ENCODE measurements at regions not wholly inside any gene's neighbourhood (a gene's known extent, or its start where the extent isn't known, plus 50 kb on each side); places are given as distances from the start of the nearest gene placed in this dataset.

DNA sequence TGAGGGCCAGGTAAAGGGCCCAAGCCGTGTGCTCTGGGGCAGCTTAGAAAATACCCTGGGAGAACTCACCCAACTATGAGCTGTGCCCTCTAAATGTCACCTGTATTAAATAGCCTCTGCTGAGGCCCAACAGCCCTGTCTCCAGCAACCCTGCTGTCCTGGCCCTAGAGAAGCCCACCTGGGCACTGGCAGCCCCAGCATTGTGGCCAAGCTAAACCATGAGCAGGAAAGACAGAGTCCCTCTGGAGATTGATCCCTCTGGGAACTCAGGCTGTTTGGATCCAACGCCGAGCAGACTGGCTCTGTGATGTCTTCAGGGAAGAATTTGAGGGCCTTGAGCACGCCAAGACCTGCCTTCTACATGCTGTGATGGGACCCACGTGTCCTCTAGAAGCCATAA lies 126.5 kb downstream of the TTC32 start:
- Histone ChIP-seq H3K36me3 (replicated peaks in 1 of 2) (no peaks in the 10 kb centered on the region), H3K4me1 (replicated peaks in 1 of 2) (no peaks in the 10 kb centered on the region), H3K27ac (no peak overlapping the region), H3K4me3 (no peak overlapping the region), H3K9me3 (replicated peaks in 1 of 3) (no peaks in the 10 kb centered on the region), H3K27me3 (no peaks in the 10 kb centered on the region)
- 81 to 90% (median 87%) methylated on average over 5 of the region's 5 CpGs for WGBS, 4 donors
- TF ChIP-seq POLR2A (IDR thresholded peaks at IDR 0.05) = no peak
- TF ChIP-seq, protein P1, sequence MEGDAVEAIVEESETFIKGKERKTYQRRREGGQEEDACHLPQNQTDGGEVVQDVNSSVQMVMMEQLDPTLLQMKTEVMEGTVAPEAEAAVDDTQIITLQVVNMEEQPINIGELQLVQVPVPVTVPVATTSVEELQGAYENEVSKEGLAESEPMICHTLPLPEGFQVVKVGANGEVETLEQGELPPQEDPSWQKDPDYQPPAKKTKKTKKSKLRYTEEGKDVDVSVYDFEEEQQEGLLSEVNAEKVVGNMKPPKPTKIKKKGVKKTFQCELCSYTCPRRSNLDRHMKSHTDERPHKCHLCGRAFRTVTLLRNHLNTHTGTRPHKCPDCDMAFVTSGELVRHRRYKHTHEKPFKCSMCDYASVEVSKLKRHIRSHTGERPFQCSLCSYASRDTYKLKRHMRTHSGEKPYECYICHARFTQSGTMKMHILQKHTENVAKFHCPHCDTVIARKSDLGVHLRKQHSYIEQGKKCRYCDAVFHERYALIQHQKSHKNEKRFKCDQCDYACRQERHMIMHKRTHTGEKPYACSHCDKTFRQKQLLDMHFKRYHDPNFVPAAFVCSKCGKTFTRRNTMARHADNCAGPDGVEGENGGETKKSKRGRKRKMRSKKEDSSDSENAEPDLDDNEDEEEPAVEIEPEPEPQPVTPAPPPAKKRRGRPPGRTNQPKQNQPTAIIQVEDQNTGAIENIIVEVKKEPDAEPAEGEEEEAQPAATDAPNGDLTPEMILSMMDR (IDR thresholded peaks at IDR 0.05) = no peak
- intact Hi-C loops (cut with DNase I) = no loop called here
- DNase-seq = no peak

DNA sequence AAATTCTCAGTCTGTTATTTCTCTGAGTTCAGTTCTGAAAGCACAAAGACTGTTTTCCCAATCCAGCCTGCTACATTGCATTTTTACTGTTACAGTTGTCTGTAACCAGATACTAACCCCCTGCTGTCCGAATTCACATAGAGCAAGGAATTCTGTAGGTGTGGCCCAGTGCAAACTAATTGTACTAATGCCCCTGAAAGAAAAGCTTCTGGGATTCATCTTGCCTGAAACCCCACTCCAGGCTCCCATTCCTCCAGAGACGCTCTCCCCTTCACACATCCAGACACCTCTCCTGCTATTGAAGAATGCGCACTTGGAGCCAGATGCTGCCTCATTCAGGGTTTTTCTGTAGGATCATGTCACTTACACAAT lies 127.0 kb downstream of the TTC32 start:
- no peaks in the 10 kb centered on the region for H3K36me3 ChIP-seq (replicated peaks in 1 of 2)
- no peaks in the 10 kb centered on the region for H3K4me1 ChIP-seq (replicated peaks in 1 of 2)
- no peaks in the 10 kb centered on the region for H3K27me3 ChIP-seq
- H3K4me3 ChIP-seq = no peak overlapping the region
- WGBS, 4 donors = 84 to 89% (median 86%) methylated on average over 3 of the region's 3 CpGs
- no peak overlapping the region for H3K27ac ChIP-seq
- H3K9me3 ChIP-seq (replicated peaks in 1 of 3) = no peaks in the 10 kb centered on the region
- intact Hi-C loops (cut with DNase I) = no loop called here
- TF ChIP-seq, protein P1 (IDR thresholded peaks at IDR 0.05) = no peak
- no peak for TF ChIP-seq POLR2A (IDR thresholded peaks at IDR 0.05)
- no peak for DNase-seq

DNA sequence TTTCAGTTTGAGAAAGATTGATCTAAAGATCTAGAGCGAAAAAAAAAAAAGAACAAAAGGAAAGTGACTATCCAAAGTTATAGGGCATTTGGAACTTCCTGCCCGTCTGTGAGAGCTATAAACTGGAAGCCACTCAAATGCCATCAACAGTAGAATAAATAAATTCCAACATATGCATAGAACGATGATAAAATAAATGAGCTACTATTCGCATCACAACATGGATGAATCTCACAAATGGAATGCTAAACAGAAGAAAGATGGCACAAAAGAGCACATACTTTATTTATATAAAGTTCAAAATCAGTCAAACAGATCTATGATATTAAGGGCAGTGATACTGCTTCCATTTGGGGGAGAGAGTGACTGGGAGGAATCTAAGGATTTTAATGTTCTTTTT lies 128.8 kb downstream of the TTC32 start:
- WGBS, 4 donors = 78 to 91% (median 87%) methylated on average over 4 of the region's 4 CpGs
- Histone ChIP-seq H3K27me3 (no peaks in the 10 kb centered on the region), H3K4me1 (replicated peaks in 1 of 2) (no peaks in the 10 kb centered on the region), H3K9me3 (replicated peaks in 1 of 3) (no peaks in the 10 kb centered on the region), H3K36me3 (replicated peaks in 1 of 2) (no peaks in the 10 kb centered on the region), H3K27ac (no peak overlapping the region), H3K4me3 (no peak overlapping the region)
- DNase-seq = no peak
- TF ChIP-seq, protein P1 (IDR thresholded peaks at IDR 0.05) = no peak
- TF ChIP-seq POLR2A (IDR thresholded peaks at IDR 0.05) = no peak
- intact Hi-C loops (cut with DNase I) = no loop called here

DNA sequence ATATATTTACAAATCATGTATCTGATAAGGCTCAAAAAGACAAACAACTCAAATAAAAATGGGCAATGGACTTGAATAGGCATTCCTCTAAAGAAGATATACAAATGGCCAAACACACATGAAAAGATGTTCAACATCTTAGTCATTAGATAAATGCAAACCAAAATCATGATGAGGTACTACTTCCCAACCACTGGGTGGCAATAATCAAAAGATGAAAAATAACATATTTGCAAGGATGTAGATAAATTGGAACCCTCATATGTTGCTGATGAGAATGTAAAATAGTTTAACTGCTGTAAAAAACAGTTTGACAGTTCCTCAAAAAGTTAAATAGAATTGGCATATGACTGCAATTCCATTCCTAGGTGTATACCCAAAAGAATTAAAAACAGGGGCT lies 132.3 kb downstream of the TTC32 start:
- Histone ChIP-seq H3K36me3 (replicated peaks in 1 of 2) (no peaks in the 10 kb centered on the region), H3K27me3 (no peaks in the 10 kb centered on the region), H3K4me1 (replicated peaks in 1 of 2) (no peaks in the 10 kb centered on the region), H3K4me3 (no peak overlapping the region), H3K9me3 (replicated peaks in 1 of 3) (no peaks in the 10 kb centered on the region), H3K27ac (no peak overlapping the region)
- TF ChIP-seq, protein P1 (IDR thresholded peaks at IDR 0.05) = peak in 4 of 6 experiments; percentile 17 to 38 (median 28)
- no peak for TF ChIP-seq POLR2A (IDR thresholded peaks at IDR 0.05)
- DNase-seq = no peak
- intact Hi-C loops (cut with DNase I) = no loop called here

Measured in adrenal gland (tissue), 9 donors.